ENCODE measurements at regions not wholly inside any gene's neighbourhood (a gene's known extent, or its start where the extent isn't known, plus 50 kb on each side); places are given as distances from the start of the nearest gene placed in this dataset.

DNA sequence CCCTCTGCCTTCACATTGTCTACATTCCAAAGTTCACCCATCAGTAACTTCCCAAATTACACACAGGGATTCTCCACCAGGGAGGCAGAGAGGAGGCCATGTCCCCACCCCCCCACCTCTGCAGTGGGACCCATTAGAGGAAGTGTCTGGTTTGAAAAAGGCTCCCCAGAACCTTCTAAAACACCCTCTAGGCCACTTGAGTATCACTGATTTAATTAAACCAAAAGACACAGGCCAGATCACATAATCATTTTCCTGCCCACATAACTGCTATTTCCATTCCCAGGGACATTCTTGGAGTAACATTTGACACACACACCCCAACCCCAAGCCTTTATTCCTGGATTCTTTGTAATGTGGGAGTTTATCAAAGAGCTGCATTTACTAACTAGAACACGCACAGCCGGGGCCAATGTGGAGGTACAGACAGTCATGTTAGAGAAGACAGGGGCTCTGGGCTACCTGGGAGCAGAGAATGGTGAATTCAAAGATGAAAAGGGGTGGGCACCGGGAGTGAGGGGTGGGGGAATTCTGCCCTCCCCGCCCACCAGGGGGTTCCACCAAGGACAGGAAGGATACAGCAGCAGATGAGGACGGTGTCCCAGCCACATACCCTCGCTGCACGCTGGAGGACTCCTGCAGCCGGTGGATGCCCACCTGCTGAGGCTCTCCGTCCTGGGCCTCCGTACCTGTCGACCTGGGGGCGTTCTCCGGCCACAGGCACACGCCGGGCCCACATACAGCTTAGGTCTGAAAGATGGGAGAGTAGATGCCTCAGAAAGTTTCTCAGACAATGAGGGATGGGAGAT is 201.4 kb upstream of the CTNNB1 start:
- DNase-seq: no peak

DNA sequence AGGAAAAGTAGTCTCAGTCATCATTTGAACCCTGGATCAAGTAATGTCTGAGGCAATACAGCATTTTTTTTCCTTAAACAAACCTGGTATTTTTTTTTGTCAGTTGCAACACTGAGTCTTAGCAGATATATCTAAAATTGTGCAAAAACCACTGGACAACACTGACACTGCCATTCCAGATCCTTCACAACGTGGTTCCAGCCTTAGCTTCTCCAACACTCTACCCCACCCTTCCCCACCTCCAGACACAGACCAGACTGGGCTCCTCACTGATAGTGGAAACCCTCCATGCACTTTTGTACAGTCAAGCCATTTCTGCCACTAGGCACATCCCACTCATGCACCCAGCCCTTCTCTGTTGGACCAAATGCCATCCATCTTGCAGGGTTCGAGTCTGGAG is 199.6 kb upstream of the CTNNB1 start:
- no peak for DNase-seq

DNA sequence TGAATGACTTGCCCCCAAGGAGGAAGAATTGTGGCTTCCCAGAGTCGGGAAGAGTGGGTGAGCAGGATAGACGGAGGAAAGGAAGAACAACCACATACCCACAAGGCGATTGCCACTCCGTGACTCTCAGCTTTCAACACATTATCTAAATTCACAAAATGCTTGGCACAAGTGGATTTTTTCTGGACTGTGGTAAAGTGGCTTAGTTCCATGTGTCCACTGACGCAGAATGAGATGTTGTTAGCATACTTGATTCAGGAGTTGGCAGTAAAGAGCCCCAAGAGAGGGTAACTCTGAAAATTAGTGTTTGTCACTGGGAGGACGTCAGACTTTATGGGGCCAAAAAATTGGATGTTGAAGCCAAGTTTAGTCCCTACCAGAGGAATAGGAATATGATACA is 198.8 kb upstream of the CTNNB1 start:
- no peak for DNase-seq

DNA sequence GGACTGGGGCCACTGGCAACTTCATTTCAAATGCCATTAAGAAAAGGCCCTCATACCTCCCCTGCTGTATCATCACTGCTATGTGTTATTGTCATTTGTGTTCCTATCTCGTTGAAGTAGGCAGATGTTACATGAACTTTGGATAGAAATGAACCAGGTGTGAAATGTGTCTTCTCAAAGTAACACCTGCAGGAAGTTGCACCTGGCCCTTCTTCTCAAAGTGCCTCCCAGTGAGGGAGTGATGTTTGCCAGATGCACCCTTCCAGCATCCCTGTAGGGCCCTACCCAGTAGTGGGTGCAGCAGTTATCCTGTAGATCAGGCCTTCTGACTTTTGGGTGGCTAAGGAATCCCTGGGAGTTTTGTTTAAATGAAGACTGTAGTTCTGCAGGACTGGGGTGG is 197.7 kb upstream of the CTNNB1 start:
- no peak for DNase-seq

DNA sequence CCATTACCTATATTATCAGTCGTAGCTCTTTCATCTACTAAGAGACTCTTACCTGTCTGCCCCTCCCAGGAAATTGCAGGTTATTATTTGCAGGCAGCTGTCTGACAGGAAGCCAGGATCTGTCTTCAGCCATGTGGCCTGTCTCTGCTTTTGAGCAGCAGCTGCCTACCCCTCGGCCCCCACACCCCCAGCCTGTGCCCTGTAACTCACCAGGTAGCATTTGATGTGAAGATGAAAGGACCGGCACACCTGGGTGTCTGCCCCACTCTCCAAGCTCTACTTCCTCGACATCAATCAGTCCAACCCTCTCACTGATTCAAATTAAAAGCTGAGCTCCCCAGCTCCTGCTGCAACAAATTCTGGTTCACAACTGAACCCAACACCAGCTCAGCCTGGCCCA is 197.2 kb upstream of the CTNNB1 start:
- DNase-seq: no peak

DNA sequence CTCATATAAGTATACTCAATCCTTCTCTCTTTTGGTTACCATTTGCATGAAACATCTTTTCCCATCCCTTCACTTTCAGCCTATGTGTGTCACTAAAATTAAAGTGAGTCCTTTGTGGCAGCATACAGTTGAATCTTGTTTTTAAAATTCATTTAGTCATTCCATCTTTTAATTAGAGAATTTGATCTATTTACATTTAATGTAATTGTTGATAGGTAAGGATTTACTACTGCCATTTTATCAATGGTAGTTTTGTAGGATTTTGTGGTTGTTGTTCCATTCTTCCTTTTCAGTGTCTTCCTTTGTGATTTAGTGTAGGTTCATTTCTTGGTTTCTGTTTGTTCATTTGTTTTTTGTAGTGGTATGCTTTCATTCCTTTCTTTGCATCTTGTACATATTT is 191.9 kb upstream of the CTNNB1 start:
- DNase-seq: no peak

DNA sequence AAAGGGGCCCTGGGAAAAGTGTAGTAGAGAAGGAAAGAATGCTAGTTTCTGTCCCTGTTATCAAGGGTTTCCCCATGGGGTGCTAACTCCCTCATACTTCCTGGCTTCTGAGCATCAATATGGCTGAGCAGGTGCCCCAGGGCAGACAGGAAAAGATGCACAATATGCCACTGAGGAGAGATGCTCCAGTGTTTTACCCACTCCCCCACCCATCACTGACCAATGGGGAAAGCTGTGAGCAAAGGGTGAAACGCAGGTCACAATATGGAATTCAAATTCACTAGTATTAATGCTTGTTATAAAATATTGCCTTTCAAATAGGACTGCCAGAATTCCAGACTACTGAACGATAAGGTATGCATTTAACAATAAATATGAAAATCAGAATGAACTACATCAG is 187.5 kb upstream of the CTNNB1 start:
- no peak for DNase-seq

DNA sequence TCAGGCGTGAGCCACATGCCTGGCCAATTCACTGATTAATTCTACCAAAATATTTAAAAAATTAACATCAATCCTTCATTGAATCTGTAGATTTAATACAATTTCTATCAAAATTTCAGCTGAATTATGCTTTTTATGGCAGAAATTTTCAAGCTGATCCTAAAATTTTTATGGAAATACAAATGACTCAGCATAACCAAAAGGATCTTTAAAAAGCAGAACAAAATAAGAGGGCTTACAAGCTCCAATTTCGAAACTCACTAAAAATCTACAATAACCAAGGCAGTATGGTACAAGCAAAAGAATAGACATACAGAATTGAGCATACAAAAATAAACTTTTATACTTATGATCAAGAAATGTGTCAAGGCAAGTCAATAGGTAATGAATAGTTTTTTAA is 180.4 kb upstream of the CTNNB1 start:
- DNase-seq: no peak

DNA sequence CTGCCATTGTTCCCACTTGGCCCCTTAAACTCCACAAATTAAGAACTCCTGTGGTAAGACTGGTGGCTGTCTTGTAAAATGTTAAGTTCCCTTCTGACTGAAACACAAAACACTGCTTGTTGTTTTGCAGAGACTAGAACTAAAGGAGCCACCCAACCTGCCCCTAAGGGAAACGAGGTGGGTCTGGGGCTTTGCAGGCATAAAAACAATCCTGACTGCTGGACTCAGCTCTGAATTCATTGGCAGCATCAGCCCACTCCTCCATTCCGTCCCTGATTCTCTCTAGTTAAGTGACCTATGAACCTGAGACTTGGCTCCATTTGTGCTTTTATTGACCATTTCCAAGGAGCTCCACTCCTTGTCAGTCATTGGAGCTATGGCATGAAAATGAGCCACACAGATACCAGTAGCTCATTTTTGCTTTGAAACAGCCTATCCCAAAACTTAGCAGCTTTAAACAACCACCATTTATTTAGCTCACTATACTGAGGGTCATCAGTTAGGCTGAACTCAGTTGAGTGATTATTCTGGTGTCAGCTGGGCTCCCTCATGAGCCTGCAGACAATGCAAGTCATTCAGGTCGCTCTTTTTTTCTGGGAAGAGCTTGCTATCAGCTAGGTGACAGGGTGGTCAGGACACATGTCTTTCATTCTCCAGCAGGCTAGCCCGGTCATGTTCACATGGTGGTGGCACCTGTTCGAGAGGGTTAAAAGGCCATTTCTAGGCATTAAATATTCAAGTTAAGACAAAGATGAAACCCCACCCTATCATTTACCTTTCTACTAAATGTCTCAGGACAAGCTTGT is 175.1 kb upstream of the CTNNB1 start:
- DNase-seq: no peak

DNA sequence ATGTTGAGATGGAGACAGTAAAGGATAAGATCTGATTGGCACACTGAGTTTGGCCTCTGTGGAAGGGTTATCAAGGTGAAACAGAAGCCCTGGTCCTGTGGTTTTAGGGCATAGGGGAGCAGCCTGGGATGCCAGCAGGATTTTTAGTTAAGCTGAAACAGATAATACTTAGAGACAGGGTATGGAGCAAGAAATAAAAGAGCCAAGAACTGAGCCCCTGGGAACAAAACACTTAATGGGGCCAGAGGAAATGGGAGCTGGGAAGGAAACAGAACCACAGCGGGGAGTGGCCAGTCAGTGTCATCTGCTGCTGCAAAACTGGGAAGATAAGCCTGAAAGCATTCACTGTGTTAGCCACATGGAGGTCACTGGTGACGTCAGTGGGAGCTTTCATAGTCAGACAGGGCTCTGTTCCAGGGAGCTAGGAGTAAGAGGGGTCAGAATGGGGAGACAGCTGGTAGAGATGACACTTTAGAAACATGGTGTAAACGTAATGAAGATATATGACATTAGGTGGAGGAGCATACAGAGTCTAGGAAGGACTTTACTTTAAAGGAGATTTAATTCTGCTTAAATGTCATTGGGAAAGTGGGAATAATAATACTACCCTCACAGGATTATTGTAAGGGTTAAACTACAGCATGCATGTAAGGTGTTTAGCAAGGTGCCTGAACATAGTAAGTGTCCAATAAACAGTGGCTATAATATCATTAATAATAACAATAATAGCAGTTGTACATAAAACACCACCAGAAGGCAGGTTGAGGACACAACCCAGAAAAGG is 172.7 kb upstream of the CTNNB1 start:
- no peak for DNase-seq

DNA sequence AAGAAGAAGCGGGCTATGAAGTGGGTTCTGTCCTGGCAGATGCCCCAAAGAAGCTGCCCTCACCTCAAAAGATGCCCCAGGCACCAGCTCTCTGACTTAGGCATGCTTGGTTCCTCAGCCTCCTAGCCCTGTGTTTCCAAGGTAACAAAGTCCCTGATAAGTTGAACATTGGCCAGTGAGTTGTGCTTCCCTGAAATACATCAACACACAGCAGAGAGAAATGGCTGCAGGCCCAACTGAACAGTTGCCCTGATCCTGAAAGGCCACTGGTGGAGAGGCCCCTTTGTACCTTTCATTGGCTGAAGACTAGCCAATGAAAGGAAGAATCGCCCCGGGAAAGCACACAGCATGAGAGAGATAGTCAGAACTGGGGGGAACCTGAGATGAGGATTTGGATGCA is 169.9 kb upstream of the CTNNB1 start:
- DNase-seq: no peak

DNA sequence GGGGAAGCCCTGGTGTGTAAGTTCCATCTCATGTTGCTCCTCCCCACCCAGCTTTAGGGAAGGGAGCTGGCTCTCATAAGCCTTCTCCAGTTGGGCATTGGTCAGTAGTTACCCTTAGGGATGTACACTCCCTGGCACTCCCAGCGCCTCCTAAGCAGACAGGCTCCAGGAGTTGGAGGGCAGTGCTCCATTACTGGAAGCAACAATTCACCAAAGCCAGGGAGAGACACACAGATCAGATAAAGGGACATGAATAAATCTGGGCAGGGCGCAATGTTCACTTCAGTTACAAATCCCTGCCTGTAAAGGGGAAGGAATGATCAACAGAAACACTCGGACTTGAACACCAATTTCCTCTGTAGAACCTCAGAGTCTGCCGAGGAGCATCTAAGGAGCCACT is 169.1 kb upstream of the CTNNB1 start:
- DNase-seq: no peak

DNA sequence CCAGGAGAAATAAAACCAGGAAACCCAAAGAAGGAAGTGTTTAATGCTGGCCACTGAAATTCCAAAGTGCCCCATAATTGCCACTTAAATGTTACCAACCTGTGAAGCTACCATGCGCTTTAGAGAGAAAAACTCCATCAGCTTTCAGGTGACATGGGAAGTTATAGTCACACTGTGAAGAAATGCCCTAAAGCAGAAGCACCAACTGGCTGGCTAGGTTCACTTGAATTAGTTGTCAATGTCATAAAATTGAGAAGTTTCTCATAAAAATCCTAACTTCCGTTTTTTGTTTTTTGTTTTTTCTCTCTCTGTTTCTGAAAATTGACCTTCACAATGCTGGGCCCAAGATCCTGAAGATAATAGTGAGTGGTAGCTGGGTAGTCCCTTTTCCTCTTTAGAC is 167.9 kb upstream of the CTNNB1 start:
- DNase-seq: no peak

DNA sequence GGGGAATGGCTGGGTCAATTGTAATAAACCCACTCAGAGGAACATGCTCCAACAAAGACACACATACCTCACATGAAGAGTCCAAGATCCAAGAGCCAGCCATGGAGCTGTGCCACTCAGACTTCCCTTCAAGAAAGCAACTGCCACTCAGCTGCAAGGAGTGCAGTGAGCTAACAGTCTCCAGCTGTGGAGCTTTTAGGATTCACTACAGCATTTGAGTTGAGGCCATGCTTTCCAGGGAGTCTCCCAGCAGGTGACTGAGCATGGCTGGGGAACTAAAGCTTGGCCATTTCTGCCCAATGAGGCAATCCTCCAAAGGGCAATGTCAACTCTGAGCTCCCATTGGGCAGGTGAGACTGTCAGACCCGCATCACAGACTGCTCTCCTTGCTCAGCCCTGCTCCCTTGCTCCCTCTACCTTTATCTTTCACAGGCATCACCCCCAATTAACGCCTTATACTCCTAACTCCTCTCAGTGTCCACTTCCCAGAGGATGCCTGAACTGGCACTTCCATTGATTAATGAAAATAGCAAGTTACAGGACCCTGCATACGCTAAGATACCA is 165.3 kb upstream of the CTNNB1 start:
- no peak for DNase-seq

DNA sequence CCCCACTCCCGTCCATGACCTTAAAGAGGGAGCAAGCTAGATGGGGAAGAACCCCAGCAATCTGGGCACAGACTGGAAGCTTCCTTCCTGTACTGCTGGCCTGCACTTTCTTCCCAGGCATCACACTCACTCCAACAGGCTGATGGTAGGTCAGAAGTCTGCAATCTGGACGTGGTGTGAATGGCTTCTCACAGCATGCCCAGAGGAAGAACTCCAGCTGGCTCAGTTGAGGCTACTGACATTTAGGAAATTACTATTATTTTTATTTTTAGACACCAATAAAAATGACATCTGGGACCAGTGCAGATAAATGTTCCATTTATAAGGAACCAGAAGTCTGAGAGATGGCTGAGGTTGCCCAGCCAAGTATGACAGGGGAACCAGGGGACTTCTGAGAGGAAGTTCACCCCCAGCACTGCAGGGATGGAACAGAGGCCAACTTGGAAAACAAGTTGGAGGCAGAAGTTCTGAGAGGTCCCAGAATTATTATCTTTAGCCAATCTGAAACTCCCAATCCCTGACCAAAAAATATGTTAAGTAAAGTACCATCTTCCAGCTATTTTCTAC is 163.8 kb upstream of the CTNNB1 start:
- no peak for DNase-seq

DNA sequence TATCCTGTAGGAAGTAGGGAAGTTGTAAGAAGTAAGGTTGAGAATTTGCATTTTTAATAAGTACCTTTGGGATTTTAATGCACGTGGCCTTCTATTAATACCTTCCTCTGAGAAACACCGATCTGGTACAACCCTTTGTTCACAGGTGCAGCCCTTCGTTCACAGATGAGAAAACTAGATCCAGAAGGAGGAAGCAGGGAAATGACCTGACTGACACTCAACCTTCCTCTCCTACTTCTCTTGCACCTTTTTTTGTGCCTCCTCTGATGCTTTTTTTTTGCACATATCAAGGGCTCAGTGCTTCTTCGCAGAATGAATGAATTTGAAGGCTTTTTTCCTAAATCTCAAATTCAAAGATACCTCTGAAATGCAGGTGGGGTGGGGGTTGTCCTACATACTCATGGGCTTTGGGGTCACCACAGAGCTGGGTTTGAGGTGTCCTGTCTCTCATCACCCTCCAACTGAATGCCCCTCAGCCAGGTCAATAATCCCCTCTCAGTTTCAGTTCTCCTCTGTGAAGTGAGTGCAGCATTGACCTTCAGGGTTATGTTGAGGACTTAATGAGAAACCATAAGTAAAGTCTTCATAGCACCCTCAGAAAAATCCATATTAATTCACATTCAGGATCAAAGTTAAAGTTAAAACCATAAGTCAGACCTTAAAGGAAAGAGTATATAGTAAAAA is 161.5 kb upstream of the CTNNB1 start:
- no peak for DNase-seq

DNA sequence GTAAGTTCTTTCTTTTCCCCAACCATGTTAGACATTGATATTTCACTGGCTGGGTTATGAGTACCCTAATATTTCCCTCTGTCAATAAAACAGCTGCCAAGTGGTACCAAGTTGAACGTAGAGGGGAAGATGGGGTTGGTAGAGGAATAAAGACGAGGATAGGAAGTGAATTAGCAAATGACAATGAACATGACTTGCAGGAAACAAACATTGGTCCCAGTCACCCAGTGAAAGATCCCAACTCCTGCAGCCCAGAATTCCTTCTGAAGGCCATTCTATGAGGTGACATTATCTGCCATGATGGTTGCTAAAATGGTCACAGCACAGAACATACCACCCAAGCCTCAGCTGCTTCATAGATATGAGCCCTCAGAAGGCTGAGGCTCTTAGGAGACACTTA is 159.0 kb upstream of the CTNNB1 start:
- DNase-seq: no peak

DNA sequence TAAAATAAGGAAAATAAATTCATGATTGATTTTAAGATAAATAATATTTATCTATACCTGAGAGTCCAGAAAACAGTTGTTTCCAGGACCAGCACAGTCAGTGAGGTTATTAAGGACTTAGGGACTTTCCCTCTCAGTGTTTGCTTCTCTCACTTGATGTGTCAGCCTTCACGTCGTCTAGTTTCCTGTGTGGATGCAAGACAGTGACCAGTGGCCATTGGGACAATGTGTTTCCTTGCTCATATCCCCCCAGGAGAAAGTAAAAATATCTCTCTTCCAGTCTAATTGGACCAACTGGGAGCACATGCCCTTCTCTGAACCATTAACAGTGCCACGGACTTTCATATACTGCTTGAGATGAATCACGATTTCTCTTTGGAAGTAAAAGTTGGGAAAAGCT is 157.8 kb upstream of the CTNNB1 start:
- no peak for DNase-seq

DNA sequence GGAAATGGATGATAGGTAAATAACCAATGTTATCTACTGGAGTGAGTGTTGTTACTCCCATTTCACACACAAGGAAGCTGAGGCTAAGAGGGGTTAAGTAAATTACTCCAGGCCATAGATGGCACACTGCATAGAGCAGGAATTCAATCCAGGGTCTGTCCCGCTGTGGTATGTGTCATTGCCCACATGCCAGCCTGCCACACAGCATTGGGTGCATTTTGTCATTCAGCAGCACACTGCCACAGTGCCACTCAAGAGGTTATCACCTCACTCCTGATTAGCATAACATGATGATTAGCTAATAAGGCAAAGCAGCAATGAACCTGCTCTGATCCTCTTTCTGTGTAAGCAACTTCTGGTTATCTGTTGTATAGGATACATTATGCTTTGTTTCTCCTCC is 157.4 kb upstream of the CTNNB1 start:
- DNase-seq: no peak

DNA sequence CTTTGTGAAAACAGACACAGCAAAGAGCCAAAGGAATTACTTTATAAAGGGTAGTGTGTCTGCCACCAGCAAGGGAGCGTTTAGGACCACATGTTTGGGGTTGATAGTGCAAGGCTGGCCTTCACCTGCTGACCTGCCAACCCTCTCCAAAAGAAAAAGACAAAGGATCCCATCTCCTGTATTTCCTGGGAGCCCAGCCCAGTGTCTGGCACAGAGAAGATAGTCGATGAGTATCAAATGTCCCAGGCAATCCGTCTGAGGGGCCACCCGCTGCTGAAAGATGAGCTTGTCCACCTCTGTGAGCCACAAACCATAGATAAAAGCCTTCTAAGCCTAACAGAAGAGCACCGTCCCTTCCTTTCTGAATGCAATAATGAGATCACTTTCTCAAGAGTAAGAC is 154.8 kb upstream of the CTNNB1 start:
- DNase-seq: no peak

DNA sequence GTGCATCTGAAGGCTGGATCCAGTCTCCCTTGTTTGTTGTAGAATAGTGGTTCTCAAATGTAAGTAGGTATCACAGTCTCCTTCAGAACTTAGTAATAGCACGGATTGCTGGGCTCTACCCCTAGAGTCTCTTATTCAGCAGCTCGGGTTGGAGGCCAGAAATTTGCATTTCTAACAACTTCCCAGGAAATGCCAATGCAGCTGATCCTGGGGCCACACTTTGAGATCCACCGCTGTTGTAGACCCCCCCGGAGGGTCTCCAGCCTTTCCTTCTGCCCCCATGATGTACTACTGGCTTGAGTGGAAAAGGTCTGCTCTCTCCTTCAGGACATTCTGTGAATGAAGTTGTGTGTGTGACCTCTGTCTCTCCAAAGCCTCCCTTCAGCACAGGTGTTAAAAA is 153.8 kb upstream of the CTNNB1 start:
- DNase-seq: no peak

DNA sequence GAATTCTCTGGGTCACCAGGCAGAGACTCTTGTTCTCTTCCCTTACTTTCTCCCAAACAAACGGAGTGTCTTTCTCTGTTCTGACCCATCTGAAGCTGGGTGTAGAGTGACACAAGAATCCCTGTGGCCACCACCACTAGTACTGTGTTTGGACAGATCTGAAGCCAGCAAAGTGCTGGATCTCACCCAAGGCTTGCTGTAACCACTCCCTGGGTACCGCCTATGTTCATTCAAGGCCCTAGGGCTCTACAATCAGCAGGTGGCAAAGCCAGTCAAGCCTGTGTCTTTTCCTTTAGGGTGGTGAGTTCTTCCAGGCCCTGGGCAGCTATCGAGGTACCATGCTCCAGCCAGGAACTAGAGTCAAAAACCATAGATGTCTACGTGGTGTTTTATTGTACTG is 149.2 kb upstream of the CTNNB1 start:
- no peak for DNase-seq

DNA sequence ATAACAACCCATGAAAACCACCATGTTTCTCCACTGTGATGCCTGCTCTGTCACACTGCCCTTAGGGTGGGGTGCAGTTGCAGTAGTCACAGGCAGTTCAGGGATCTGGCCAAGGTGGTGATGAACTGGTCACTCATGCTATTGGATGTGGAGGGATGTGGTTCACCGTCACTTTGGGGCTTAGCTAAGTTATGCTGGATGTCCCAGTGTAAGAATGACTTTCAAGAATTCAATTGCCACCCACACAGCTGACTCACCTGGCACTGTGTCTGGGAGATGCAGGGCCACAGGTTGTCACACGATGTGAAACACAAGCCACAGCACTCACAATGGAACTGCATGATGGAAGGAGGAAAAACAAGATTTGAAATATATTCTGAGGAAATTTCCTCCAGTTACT is 146.1 kb upstream of the CTNNB1 start:
- DNase-seq: no peak

Measured in HCEC 1CT (cell line).